Trophoblast cell (in vitro differentiated cells and primary cell): ENCODE measurements at regions not wholly inside any gene's neighbourhood (a gene's known extent, or its start where the extent isn't known, plus 50 kb on each side); places are given as distances from the start of the nearest gene placed in this dataset.

Source experiments
- DNase-seq, 2 donors: peaks; one replicate each; pipeline ENCODE4 v3.0.0-alpha.2; 2016
- H2AFZ ChIP-seq: 2 replicates; pipeline ENCODE4 v1.6.1; 2013; ENCODE audit warnings: low read length, moderate library complexity, mild to moderate bottlenecking; ENCODE audit not compliant: insufficient read depth, poor library complexity
- H2AK5ac ChIP-seq: 2 replicates; pipeline ENCODE4 v1.6.1; 2013; ENCODE audit warnings: mild to moderate bottlenecking, low read length
- H2BK120ac ChIP-seq: 2 replicates; pipeline ENCODE4 v1.6.1; 2013; ENCODE audit warnings: low read length, mild to moderate bottlenecking, moderate library complexity; ENCODE audit not compliant: insufficient read depth, poor library complexity
- H2BK12ac ChIP-seq: 2 replicates; pipeline ENCODE4 v1.6.1; 2013; ENCODE audit warnings: mild to moderate bottlenecking, low read length, moderate library complexity
- H2BK5ac ChIP-seq: 2 replicates; pipeline ENCODE4 v1.6.1; 2013; ENCODE audit warnings: low read length, low read depth, moderate library complexity, mild to moderate bottlenecking; ENCODE audit not compliant: poor library complexity
- H3K14ac ChIP-seq: 2 replicates; pipeline ENCODE4 v1.6.1; 2013; ENCODE audit warnings: mild to moderate bottlenecking, low read length
- H3K18ac ChIP-seq: 2 replicates; pipeline ENCODE4 v1.6.1; 2013; ENCODE audit warnings: mild to moderate bottlenecking, low read length
- H3K23ac ChIP-seq: 2 replicates; pipeline ENCODE4 v1.6.1; 2013; ENCODE audit warnings: low read length
- H3K27ac ChIP-seq: 2 replicates; pipeline ENCODE4 v1.5.1; 2013; ENCODE audit warnings: low read depth, mild to moderate bottlenecking, inconsistent platforms, low read length, moderate library complexity
- H3K27me3 ChIP-seq: 2 replicates; pipeline ENCODE4 v1.6.1; 2013; ENCODE audit warnings: inconsistent platforms, mild to moderate bottlenecking, low read length, moderate library complexity; ENCODE audit not compliant: insufficient read depth
- H3K36me3 ChIP-seq, 2 experiments: 1 replicate in 1 of 2; 2 replicates in 1 of 2; pipeline ENCODE4 v1.6.1; 2013; ENCODE audit warnings: low read length in 2 of 2, mild to moderate bottlenecking in 2 of 2, moderate library complexity in 1 of 2; ENCODE audit not compliant: insufficient read depth in 2 of 2, control insufficient read depth in 1 of 2
- H3K4ac ChIP-seq: 2 replicates; pipeline ENCODE4 v1.6.1; 2013; ENCODE audit warnings: low read depth, mild to moderate bottlenecking, low read length, moderate library complexity
- H3K4me1 ChIP-seq, 2 experiments: 1 replicate in 1 of 2; 2 replicates in 1 of 2; pipeline ENCODE4 v1.6.1; 2013; ENCODE audit warnings: low read length in 2 of 2, mild to moderate bottlenecking in 2 of 2, moderate library complexity in 1 of 2; ENCODE audit not compliant: insufficient read depth in 2 of 2, control insufficient read depth in 1 of 2
- H3K4me2 ChIP-seq: 2 replicates; pipeline ENCODE4 v1.6.1; 2013; ENCODE audit warnings: inconsistent platforms, mild to moderate bottlenecking, low read length, moderate library complexity
- H3K4me3 ChIP-seq: 2 replicates; pipeline ENCODE4 v1.5.1; 2013; ENCODE audit warnings: mild to moderate bottlenecking, low read depth, low read length, inconsistent platforms
- H3K79me1 ChIP-seq: one replicate; pipeline ENCODE4 v1.6.1; 2013; ENCODE audit warnings: low read length
- H3K79me2 ChIP-seq: 2 replicates; pipeline ENCODE4 v1.6.1; 2013; ENCODE audit warnings: low read length, mild to moderate bottlenecking; ENCODE audit not compliant: control insufficient read depth, insufficient read depth, poor library complexity
- H3K9ac ChIP-seq: 2 replicates; pipeline ENCODE4 v1.6.1; 2013; ENCODE audit warnings: mild to moderate bottlenecking, low read length
- H3K9me3 ChIP-seq: 2 replicates; pipeline ENCODE4 v1.6.1; 2013; ENCODE audit warnings: low read depth, mild to moderate bottlenecking, control low read depth, inconsistent platforms, low read length; ENCODE audit not compliant: insufficient read depth
- H4K12ac ChIP-seq: 2 replicates; pipeline ENCODE4 v1.6.1; 2013; ENCODE audit warnings: low read depth, mild to moderate bottlenecking, low read length, moderate library complexity
- H4K8ac ChIP-seq: 2 replicates; pipeline ENCODE4 v1.6.1; 2013; ENCODE audit warnings: low read depth, mild to moderate bottlenecking, low read length, moderate library complexity
- H4K91ac ChIP-seq: one replicate; pipeline ENCODE4 v1.6.1; 2013; ENCODE audit warnings: low read depth, mild to moderate bottlenecking, low read length, moderate library complexity
- WGBS: extraction: QIAGEN DNeasy Blood & Tissue Kit; methylation state at CpG from one replicate; pipeline ENCODE4 v1.1.7; 2013; ENCODE audit warnings: missing lambda C conversion rate; ENCODE audit not compliant: insufficient read length, insufficient coverage; ENCODE audit errors: extremely low coverage; 5-methylcytosine and 5-hydroxymethylcytosine counted together

DNA sequence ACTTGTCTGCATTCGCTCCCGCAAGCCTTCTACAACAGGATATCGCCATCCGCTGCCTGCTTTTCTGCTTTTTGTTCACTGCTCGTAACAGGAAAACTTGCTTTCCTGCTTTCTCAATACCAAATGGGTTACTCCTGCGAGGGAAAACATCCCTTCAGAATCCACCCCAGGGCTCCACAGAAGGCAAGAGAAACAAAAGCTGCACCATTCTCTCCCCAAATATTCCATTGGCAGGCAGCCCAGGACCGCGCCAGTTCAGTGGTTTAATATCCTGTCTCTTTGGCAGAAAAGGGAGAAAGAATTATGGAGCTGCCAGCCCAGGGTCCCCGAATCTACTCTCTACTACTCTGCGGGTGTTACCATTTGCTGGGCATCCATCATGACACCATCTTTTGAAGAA lies 84.7 kb upstream of the DOCK9 start:
- Histone ChIP-seq H2BK120ac (peak overlapping the region; percentile 34), H3K18ac (peak overlapping the region; percentile 38), H3K36me3 (peaks cover 0 to 4% of the 10 kb centered on the region in 2 experiments), H3K79me2 (peaks cover 5% of the 10 kb centered on the region), H4K12ac (no peak overlapping the region), H3K23ac (no peak overlapping the region), H3K9ac (no peak overlapping the region), H2BK12ac (peak overlapping the region; percentile 26), H3K79me1 (peaks cover 12% of the 10 kb centered on the region), H4K91ac (peak overlapping the region; percentile 38), H3K4ac (no peak overlapping the region), H3K27me3 (no peaks in the 10 kb centered on the region), H3K9me3 (peaks cover 1% of the 10 kb centered on the region), H3K14ac (peak overlapping the region; percentile 21), H4K8ac (no peak overlapping the region), H2AFZ (no peak overlapping the region), H2BK5ac (peak overlapping the region; percentile 38), H3K27ac (peak overlapping the region; percentile 28), H2AK5ac (no peak overlapping the region), H3K4me3 (no peak overlapping the region), H3K4me2 (no peak overlapping the region), H3K4me1 (peaks cover 20 to 31% of the 10 kb centered on the region in 2 experiments)
- no peak for DNase-seq
- WGBS: no CpG with 5 or more reads among the region's 10 CpGs

DNA sequence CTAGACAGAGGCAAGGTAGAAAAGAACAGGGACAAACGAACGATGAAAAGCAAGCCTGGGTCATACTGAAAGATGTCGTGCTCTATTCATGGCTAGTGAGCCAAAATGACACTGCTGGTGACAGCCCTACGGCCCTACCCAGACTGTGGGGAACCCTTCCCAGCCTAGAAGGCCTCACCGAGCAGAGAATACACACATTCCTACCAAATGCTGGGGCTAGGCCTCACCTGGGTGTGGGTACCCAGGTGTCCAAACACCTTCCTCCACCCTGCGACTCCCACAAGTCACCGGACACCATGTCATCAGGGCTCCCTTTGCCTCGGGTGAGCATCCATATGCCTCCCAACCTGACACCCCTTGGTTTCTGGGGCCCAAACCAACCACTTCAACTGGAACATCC lies 85.3 kb upstream of the DOCK9 start:
- peak overlapping the region; percentile 69 for H3K18ac ChIP-seq
- no peak overlapping the region for H3K23ac ChIP-seq
- peak overlapping the region; percentile 6 for H2BK12ac ChIP-seq
- DNase-seq: no peak
- peaks cover 13% of the 10 kb centered on the region for H3K79me1 ChIP-seq
- peak overlapping the region; percentile 70 for H3K4ac ChIP-seq
- peak overlapping the region; percentile 33 for H2AK5ac ChIP-seq
- H3K4me1 ChIP-seq: peaks cover 22 to 33% of the 10 kb centered on the region in 2 experiments
- H3K27me3 ChIP-seq: no peaks in the 10 kb centered on the region
- H3K14ac ChIP-seq: peak overlapping the region; percentile 8
- peaks cover 1% of the 10 kb centered on the region for H3K9me3 ChIP-seq
- H3K9ac ChIP-seq: no peak overlapping the region
- no CpG with 5 or more reads among the region's 8 CpGs for WGBS
- H3K4me3 ChIP-seq: no peak overlapping the region
- H2BK5ac ChIP-seq: no peak overlapping the region
- H2BK120ac ChIP-seq: peak overlapping the region; percentile 49
- peaks cover 0 to 4% of the 10 kb centered on the region in 2 experiments for H3K36me3 ChIP-seq
- peak overlapping the region; percentile 23 for H4K91ac ChIP-seq
- H4K8ac ChIP-seq: peak overlapping the region; percentile 55
- H3K79me2 ChIP-seq: peaks cover 5% of the 10 kb centered on the region
- H3K27ac ChIP-seq: no peak overlapping the region
- no peak overlapping the region for H2AFZ ChIP-seq
- H3K4me2 ChIP-seq: no peak overlapping the region
- no peak overlapping the region for H4K12ac ChIP-seq

DNA sequence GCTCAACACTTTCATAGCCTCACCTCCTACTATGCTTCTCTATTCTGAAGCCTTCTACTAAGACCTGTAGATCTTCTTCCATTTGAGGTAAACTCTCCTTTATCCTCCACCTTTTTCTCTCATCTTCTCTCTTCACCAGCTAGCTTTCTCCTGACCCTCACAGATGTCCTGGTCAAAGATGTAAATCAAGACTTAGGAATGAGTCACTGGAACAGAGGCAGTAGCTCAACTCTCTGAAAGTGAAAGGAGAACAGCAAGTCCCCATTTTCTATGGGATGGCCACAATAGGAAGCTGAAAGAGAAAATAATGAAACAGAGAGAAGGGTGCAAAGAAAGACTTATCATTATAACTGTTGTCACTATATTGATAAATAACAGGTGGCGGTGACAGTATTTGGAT lies 86.1 kb upstream of the DOCK9 start:
- Histone ChIP-seq H3K9me3 (peaks cover 1% of the 10 kb centered on the region), H4K12ac (no peak overlapping the region), H3K14ac (no peak overlapping the region), H2BK5ac (no peak overlapping the region), H3K4me3 (no peak overlapping the region), H3K9ac (no peak overlapping the region), H3K79me2 (peaks cover 5% of the 10 kb centered on the region), H3K23ac (no peak overlapping the region), H3K4ac (no peak overlapping the region), H2AK5ac (no peak overlapping the region), H2AFZ (no peak overlapping the region), H4K91ac (no peak overlapping the region), H3K18ac (no peak overlapping the region), H3K4me1 (peaks cover 24 to 30% of the 10 kb centered on the region in 2 experiments), H4K8ac (no peak overlapping the region), H3K27me3 (no peaks in the 10 kb centered on the region), H2BK12ac (no peak overlapping the region), H3K79me1 (peaks cover 13% of the 10 kb centered on the region), H3K4me2 (no peak overlapping the region), H3K27ac (no peak overlapping the region), H3K36me3 (peaks cover 0 to 4% of the 10 kb centered on the region in 2 experiments), H2BK120ac (no peak overlapping the region)
- no CpG with 5 or more reads among the region's 1 CpG for WGBS
- peak in 1 of 2 donors; percentile 21 for DNase-seq

DNA sequence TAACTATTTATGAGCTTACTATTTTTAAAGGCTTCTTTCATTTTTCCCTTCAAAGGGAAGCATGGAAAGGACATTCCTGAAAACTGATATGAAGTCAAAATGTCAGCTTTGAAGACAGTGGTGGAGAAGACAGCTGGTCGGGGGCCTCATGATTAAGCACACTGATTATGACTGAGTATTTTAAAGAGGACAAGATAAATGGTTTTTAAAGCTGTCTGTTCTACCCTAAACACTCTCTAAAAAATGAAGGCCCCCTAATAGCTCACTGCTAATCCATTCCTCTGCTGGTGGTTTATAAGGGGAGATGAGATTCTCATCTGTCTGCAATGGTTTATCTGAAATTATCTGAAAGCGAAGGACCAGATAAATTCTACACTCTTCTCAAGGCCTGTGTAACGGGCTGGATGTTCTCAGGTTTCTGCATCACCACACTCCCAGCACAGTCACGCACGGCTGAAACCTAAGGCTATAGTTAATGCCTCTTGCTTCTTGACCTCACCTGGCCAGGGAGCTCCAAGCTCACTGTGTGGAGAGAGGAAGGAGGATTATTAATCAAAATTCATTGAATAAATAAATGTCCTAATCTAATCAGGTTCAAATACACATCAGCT lies 86.9 kb upstream of the DOCK9 start:
- Histone ChIP-seq H2BK120ac (no peak overlapping the region), H2AK5ac (no peak overlapping the region), H3K4ac (no peak overlapping the region), H2BK12ac (no peak overlapping the region), H3K27ac (no peak overlapping the region), H3K4me1 (peaks cover 24 to 30% of the 10 kb centered on the region in 2 experiments), H3K23ac (no peak overlapping the region), H3K4me3 (no peak overlapping the region), H3K14ac (no peak overlapping the region), H3K18ac (no peak overlapping the region), H3K9ac (no peak overlapping the region), H4K8ac (no peak overlapping the region), H3K36me3 (peaks cover 0 to 4% of the 10 kb centered on the region in 2 experiments), H2BK5ac (no peak overlapping the region), H3K79me2 (peaks cover 5% of the 10 kb centered on the region), H3K79me1 (peaks cover 13% of the 10 kb centered on the region), H3K4me2 (no peak overlapping the region), H2AFZ (no peak overlapping the region), H4K91ac (no peak overlapping the region), H3K27me3 (no peaks in the 10 kb centered on the region), H3K9me3 (peaks cover 1% of the 10 kb centered on the region), H4K12ac (no peak overlapping the region)
- no peak for DNase-seq
- no CpG with 5 or more reads among the region's 5 CpGs for WGBS
